Left ventricle myocardium inferior (tissue), 1 donor: ENCODE measurements at regions not wholly inside any gene's neighbourhood (a gene's known extent, or its start where the extent isn't known, plus 50 kb on each side); places are given as distances from the start of the nearest gene placed in this dataset.

Experiments used
- DNase-seq: peaks from one replicate; pipeline ENCODE4 v3.0.0-alpha.2; 2020
- H3K27ac ChIP-seq: fragments of 200-600 bp; replicated peaks from 2 replicates; pipeline ENCODE4 v1.8.0; 2021
- H3K27me3 ChIP-seq: fragments of 200-600 bp; 2 replicates; pipeline ENCODE4 v1.8.0; 2021; ENCODE audit warnings: low read depth
- H3K36me3 ChIP-seq: fragments of 200-600 bp; 2 replicates; pipeline ENCODE4 v1.8.0; 2021
- H3K4me1 ChIP-seq: fragments of 200-600 bp; 2 replicates; pipeline ENCODE4 v1.8.0; 2021
- H3K4me3 ChIP-seq: fragments of 200-600 bp; 2 replicates; pipeline ENCODE4 v1.8.0; 2021; ENCODE audit warnings: mild to moderate bottlenecking, moderate library complexity
- H3K9me3 ChIP-seq: fragments of 200-600 bp; replicated peaks from 2 replicates; pipeline ENCODE4 v1.8.0; 2021
- CTCF ChIP-seq: fragments of 200-600 bp; IDR thresholded peaks from 2 replicates; pipeline ENCODE4 v1.8.0; 2021; ENCODE audit warnings: antibody characterized with exemption, mild to moderate bottlenecking, borderline replicate concordance
- intact Hi-C: fragments of 100-400 bp; cut with micrococcal nuclease; formaldehyde crosslinking; loops from one replicate; pipeline ENCODE4 v1.11.0; 2022
- donor health status: DM: no; HTN: yes; CAD: no; lungs with severe emphysema.

DNA sequence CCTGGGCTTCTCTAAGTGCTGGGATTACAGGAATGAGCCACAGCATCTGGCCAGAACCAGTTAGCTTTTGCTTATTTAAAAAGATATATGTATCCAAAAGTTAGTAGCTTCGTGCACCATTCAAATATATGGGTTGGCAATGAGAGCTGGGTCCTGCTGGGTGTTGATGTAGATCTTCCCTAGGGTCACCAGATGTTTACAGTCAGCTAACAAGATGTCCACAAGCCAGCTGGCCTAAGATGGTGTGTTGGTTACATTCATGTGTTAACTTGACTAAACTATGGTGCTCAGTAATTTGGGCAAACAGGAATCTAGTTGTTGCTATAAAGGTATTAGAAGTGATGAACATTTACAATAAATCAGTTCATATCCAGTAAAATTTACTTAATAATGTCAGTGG is 948.6 kb upstream of the EDIL3 start:
- peaks cover 3% of the 10 kb centered on the region for H3K9me3 ChIP-seq
- no peak for TF ChIP-seq CTCF
- H3K4me1 ChIP-seq, result no peaks in the 10 kb centered on the region
- H3K4me3 ChIP-seq, result no peak overlapping the region
- H3K27me3 ChIP-seq, result no peaks in the 10 kb centered on the region
- intact Hi-C loops, result no loop called here
- H3K27ac ChIP-seq, result no peak overlapping the region
- no peaks in the 10 kb centered on the region for H3K36me3 ChIP-seq
- DNase-seq, result no peak

- no peaks in the 10 kb centered on the region for H3K9me3 ChIP-seq
- TF ChIP-seq CTCF, result no peak
- H3K4me1 ChIP-seq, result no peaks in the 10 kb centered on the region
- intact Hi-C loops, result no loop called here
- H3K4me3 ChIP-seq, result no peak overlapping the region
- H3K27ac ChIP-seq, result no peak overlapping the region
- H3K27me3 ChIP-seq, result no peaks in the 10 kb centered on the region
- no peaks in the 10 kb centered on the region for H3K36me3 ChIP-seq
- no peak for DNase-seq
Measured at GRCh38 chr5:85337435-85337834, 952.8 kb upstream of the EDIL3 start.

- H3K4me3 ChIP-seq, result no peak overlapping the region
- no peaks in the 10 kb centered on the region for H3K9me3 ChIP-seq
- H3K36me3 ChIP-seq, result no peaks in the 10 kb centered on the region
- no peak for TF ChIP-seq CTCF
- no peak for DNase-seq
- H3K4me1 ChIP-seq, result no peaks in the 10 kb centered on the region
- intact Hi-C loops, result no loop called here
- no peak overlapping the region for H3K27ac ChIP-seq
- no peaks in the 10 kb centered on the region for H3K27me3 ChIP-seq
Measured at GRCh38 chr5:85340790-85341189, 956.1 kb upstream of the EDIL3 start.

DNA sequence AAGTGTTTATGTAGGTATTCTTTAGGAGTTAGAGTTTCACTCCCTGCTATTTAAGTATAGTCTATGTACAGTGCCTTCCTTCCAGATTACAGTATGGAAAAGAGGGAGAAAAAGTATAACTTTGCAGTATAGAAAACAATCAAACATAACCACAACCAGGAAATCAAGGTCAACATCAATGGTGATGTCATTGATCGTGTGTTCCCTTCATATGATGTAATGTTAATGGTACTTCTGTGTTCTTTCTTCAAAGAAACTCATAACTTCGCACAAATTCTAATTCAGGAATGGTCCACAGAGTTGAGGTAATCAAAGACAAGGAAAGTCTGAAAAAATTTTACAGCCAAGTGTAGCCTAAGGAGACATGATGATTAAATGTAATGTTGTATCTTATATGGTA is 961.1 kb upstream of the EDIL3 start:
- Histone ChIP-seq H3K4me1 (no peaks in the 10 kb centered on the region), H3K9me3 (no peaks in the 10 kb centered on the region), H3K27me3 (no peaks in the 10 kb centered on the region), H3K27ac (no peak overlapping the region), H3K4me3 (no peak overlapping the region), H3K36me3 (no peaks in the 10 kb centered on the region)
- TF ChIP-seq CTCF, result no peak
- intact Hi-C loops, result no loop called here
- no peak for DNase-seq

DNA sequence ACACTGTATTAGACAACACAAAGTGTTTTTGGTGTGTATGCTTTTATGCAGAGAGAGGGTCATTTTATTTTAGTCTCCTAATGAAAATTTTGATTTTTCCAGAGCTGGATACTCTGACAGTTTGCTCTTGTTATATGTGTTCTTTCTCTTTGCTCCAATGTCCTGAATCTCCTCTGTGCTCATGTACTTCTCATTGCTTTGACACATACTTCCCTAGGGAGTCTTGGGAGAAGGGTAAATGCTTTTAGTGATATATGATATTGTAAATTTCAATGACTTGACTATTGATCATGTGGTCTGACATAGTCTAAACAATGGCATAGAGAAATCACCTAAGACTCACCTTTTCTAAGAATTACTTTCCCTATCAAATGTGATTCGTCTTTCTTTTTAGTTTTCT is 972.6 kb upstream of the EDIL3 start:
- peaks cover 4% of the 10 kb centered on the region for H3K9me3 ChIP-seq
- no peak for TF ChIP-seq CTCF
- H3K4me3 ChIP-seq, result no peak overlapping the region
- H3K27me3 ChIP-seq, result no peaks in the 10 kb centered on the region
- no peaks in the 10 kb centered on the region for H3K36me3 ChIP-seq
- no peak overlapping the region for H3K27ac ChIP-seq
- no peak for DNase-seq
- no peaks in the 10 kb centered on the region for H3K4me1 ChIP-seq
- intact Hi-C loops, result no loop called here

DNA sequence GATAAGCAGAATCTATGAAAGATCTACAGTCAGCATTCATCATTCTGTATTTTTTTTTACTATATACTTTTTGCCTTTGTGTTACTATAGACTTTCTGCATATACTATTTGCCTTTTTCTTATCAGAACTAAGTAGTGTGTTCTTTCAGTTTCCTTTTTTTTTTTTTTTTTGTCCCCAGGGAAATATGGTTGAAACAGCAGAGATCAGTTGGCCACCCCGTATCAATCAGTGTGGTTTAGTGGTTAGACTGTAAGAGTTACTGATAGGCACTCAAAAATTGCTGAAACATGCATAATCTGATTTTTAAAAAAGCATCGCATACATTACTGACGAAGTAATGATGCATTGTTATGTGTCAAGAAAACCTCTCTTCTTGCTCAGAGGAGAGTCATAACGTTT is 990.8 kb upstream of the EDIL3 start:
- Histone ChIP-seq H3K27me3 (no peaks in the 10 kb centered on the region), H3K4me1 (no peaks in the 10 kb centered on the region), H3K27ac (no peak overlapping the region), H3K9me3 (peaks cover 19% of the 10 kb centered on the region), H3K4me3 (no peak overlapping the region), H3K36me3 (no peaks in the 10 kb centered on the region)
- DNase-seq, result no peak
- intact Hi-C loops, result no loop called here
- no peak for TF ChIP-seq CTCF
